ENCODE measurements at regions not wholly inside any gene's neighbourhood (a gene's known extent, or its start where the extent isn't known, plus 50 kb on each side); places are given as distances from the start of the nearest gene placed in this dataset.

DNA sequence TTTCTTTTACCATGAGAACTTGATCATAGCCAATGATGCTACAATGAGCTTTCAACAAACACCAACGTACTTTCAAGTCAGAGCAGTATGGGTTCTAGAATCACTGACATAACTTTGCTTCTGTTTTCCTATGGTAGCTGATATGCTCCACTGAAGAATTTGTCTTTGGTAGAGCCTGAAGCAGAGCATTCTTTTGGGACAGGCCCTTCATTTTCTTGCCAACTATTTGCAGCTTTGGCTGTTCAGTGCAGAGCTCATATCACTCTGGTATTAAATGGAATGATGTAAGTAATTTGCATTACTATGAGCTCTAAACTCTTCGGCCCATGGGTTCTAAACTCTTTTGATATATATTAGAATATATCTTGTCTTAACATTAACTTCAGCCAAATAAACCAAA lies 51.8 kb upstream of the APC start:
- Mint-ChIP-seq H3K36me3 (ENCODE audit: low read depth) (no peaks in the 10 kb centered on the region), H3K27me3 (ENCODE audit: low read depth) (peaks cover 2% of the 10 kb centered on the region), H3K27ac (ENCODE audit: unreplicated experiment) (no peak overlapping the region), H3K4me3 (ENCODE audit: unreplicated experiment) (no peak overlapping the region), H3K9me3 (ENCODE audit: low read depth) (no peaks in the 10 kb centered on the region), H3K4me1 (ENCODE audit: low read depth) (peaks cover 29% of the 10 kb centered on the region)
- no peak for DNase-seq (ENCODE audit: low spot score)
- TF ChIP-seq CTCF (IDR thresholded peaks at IDR 0.05): no peak

DNA sequence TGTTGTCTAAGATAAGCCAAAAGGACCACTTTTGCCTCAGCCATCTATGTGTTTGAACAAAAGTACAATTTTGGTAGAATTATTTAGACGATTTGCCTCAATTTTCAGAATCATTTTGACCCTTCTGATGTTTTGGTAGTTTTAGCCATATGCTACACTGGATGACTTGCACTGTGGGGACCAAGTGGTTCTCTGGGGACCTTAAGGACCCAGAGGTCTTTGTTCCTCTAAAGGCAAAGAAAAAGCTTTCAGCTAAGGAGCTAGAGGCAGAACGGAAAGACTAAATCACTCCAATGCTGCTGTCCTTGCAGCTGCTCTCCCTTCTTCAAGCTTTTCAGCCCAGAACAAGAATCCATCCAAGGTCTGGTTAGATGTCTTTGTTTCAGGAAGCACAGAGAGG lies 51.0 kb upstream of the APC start:
- Mint-ChIP-seq H3K27ac (ENCODE audit: unreplicated experiment) (no peak overlapping the region), H3K36me3 (ENCODE audit: low read depth) (no peaks in the 10 kb centered on the region), H3K4me3 (ENCODE audit: unreplicated experiment) (no peak overlapping the region), H3K4me1 (ENCODE audit: low read depth) (peaks cover 29% of the 10 kb centered on the region), H3K27me3 (ENCODE audit: low read depth) (peaks cover 2% of the 10 kb centered on the region), H3K9me3 (ENCODE audit: low read depth) (no peaks in the 10 kb centered on the region)
- TF ChIP-seq CTCF (IDR thresholded peaks at IDR 0.05): no peak
- no peak for DNase-seq (ENCODE audit: low spot score)

GRCh38 chr5:112687306-112687705 lies 50.4 kb upstream of the APC start:
- Mint-ChIP-seq H3K27ac (ENCODE audit: unreplicated experiment) (no peak overlapping the region), H3K36me3 (ENCODE audit: low read depth) (no peaks in the 10 kb centered on the region), H3K9me3 (ENCODE audit: low read depth) (no peaks in the 10 kb centered on the region), H3K4me1 (ENCODE audit: low read depth) (peaks cover 29% of the 10 kb centered on the region), H3K4me3 (ENCODE audit: unreplicated experiment) (no peak overlapping the region), H3K27me3 (ENCODE audit: low read depth) (peaks cover 2% of the 10 kb centered on the region)
- no peak for DNase-seq (ENCODE audit: low spot score)
- no peak for TF ChIP-seq CTCF (IDR thresholded peaks at IDR 0.05)
